Mesenchymal stem cell (in vitro differentiated cells and primary cell): ENCODE measurements at regions not wholly inside any gene's neighbourhood (a gene's known extent, or its start where the extent isn't known, plus 50 kb on each side); places are given as distances from the start of the nearest gene placed in this dataset.
A peak's percentile ranks its signal among the peaks of the same experiment; 100 is the strongest.

Source experiments
- DNase-seq: peaks from one replicate; pipeline ENCODE4 v3.0.0-alpha.2; 2013
- H2AFZ ChIP-seq: one replicate; pipeline ENCODE4 v1.6.1; 2013; ENCODE audit warnings: low read depth, mild to moderate bottlenecking, control low read depth, inconsistent platforms, low read length, moderate library complexity
- H2AK5ac ChIP-seq: 2 replicates; pipeline ENCODE4 v1.6.1; 2013; ENCODE audit warnings: low read length, moderate library complexity, mild to moderate bottlenecking, inconsistent platforms; ENCODE audit not compliant: severe bottlenecking
- H2BK120ac ChIP-seq: one replicate; pipeline ENCODE4 v1.6.1; 2013; ENCODE audit warnings: low read depth, mild to moderate bottlenecking, inconsistent platforms, low read length, moderate library complexity
- H2BK12ac ChIP-seq, 2 experiments: one replicate each; pipeline ENCODE4 v1.6.1; 2013; ENCODE audit warnings: inconsistent platforms in 2 of 2, low read length in 2 of 2, mild to moderate bottlenecking in 2 of 2, moderate library complexity in 2 of 2, control low read depth in 1 of 2
- H2BK15ac ChIP-seq: one replicate; pipeline ENCODE4 v1.6.1; 2013; ENCODE audit warnings: mild to moderate bottlenecking, low read depth, inconsistent platforms; ENCODE audit not compliant: poor library complexity, severe bottlenecking
- H2BK5ac ChIP-seq: 2 replicates; pipeline ENCODE4 v1.6.1; 2013; ENCODE audit warnings: low read depth, mild to moderate bottlenecking, low read length, control low read depth, inconsistent platforms; ENCODE audit not compliant: poor library complexity, severe bottlenecking
- H3K14ac ChIP-seq, 2 experiments: one replicate each; pipeline ENCODE4 v1.6.1; 2013; ENCODE audit warnings: inconsistent platforms in 2 of 2, low read length in 2 of 2, control low read depth in 1 of 2, mild to moderate bottlenecking in 1 of 2, moderate library complexity in 1 of 2
- H3K18ac ChIP-seq, 2 experiments: one replicate each; pipeline ENCODE4 v1.6.1; 2013; ENCODE audit warnings: inconsistent platforms in 2 of 2, low read length in 2 of 2, control low read depth in 1 of 2, low read depth in 1 of 2, mild to moderate bottlenecking in 1 of 2
- H3K23ac ChIP-seq, 2 experiments: one replicate each; pipeline ENCODE4 v1.6.1; 2013; ENCODE audit warnings: inconsistent platforms in 2 of 2, low read length in 2 of 2, mild to moderate bottlenecking in 2 of 2, moderate library complexity in 2 of 2, control low read depth in 1 of 2
- H3K27ac ChIP-seq: 2 replicates; pipeline ENCODE4 v1.5.1; 2013; ENCODE audit warnings: mild to moderate bottlenecking, moderate library complexity, low read length, control low read depth, inconsistent platforms; ENCODE audit not compliant: poor library complexity, severe bottlenecking
- H3K27me3 ChIP-seq, 2 experiments: 2 replicates each; pipeline versions ENCODE4 v1.6.1 to v1.7.0; 2013; ENCODE audit warnings: low read length in 2 of 2, mild to moderate bottlenecking in 2 of 2, moderate library complexity in 2 of 2, control low read depth in 1 of 2, inconsistent platforms in 1 of 2; ENCODE audit not compliant: control insufficient read depth in 1 of 2, insufficient read depth in 1 of 2
- H3K36me3 ChIP-seq, 2 experiments: 2 replicates each; pipeline versions ENCODE4 v1.6.1 to v1.7.0; 2013; ENCODE audit warnings: low read length in 2 of 2, control low read depth in 1 of 2, inconsistent platforms in 1 of 2, low read depth in 1 of 2, mild to moderate bottlenecking in 1 of 2; ENCODE audit not compliant: insufficient read depth in 2 of 2, control insufficient read depth in 1 of 2
- H3K4ac ChIP-seq, 2 experiments: one replicate each; pipeline ENCODE4 v1.6.1; 2013; ENCODE audit warnings: inconsistent platforms in 2 of 2, low read length in 2 of 2, mild to moderate bottlenecking in 2 of 2, moderate library complexity in 2 of 2, control low read depth in 1 of 2, low read depth in 1 of 2
- H3K4me1 ChIP-seq: 2 replicates; pipeline ENCODE4 v1.6.1; 2013; ENCODE audit warnings: low read depth, low read length, control low read depth; ENCODE audit not compliant: control insufficient read depth, insufficient read depth
- H3K4me2 ChIP-seq: 2 replicates; pipeline ENCODE4 v1.6.1; 2013; ENCODE audit warnings: low read length, mild to moderate bottlenecking, inconsistent platforms; ENCODE audit not compliant: poor library complexity, severe bottlenecking
- H3K4me3 ChIP-seq, 2 experiments: 2 replicates each; pipeline versions ENCODE4 v1.5.1 to v1.7.0; 2013; ENCODE audit warnings: low read length in 2 of 2, mild to moderate bottlenecking in 2 of 2, control low read depth in 1 of 2, low read depth in 1 of 2; ENCODE audit not compliant: insufficient read depth in 1 of 2
- H3K79me1 ChIP-seq: replicated peaks from 2 replicates; pipeline ENCODE4 v1.6.1; 2013; ENCODE audit warnings: mild to moderate bottlenecking, control low read depth, low read length, inconsistent platforms; ENCODE audit not compliant: poor library complexity, severe bottlenecking
- H3K9ac ChIP-seq: 2 replicates; pipeline ENCODE4 v1.7.0; 2013; ENCODE audit warnings: mild to moderate bottlenecking, low read length, moderate library complexity
- H3K9me3 ChIP-seq: 2 replicates; pipeline ENCODE4 v1.7.0; 2013; ENCODE audit warnings: mild to moderate bottlenecking, low read length; ENCODE audit not compliant: control insufficient read depth
- H4K8ac ChIP-seq: one replicate; pipeline ENCODE4 v1.6.1; 2013; ENCODE audit warnings: inconsistent platforms, mild to moderate bottlenecking, low read length, moderate library complexity
- H4K91ac ChIP-seq: one replicate; pipeline ENCODE4 v1.6.1; 2013; ENCODE audit warnings: mild to moderate bottlenecking, low read length, inconsistent platforms
- WGBS: methylation state at CpG from one replicate; pipeline ENCODE4 v1.1.7; 2013; ENCODE audit warnings: mixed read lengths; 5-methylcytosine and 5-hydroxymethylcytosine counted together

DNA sequence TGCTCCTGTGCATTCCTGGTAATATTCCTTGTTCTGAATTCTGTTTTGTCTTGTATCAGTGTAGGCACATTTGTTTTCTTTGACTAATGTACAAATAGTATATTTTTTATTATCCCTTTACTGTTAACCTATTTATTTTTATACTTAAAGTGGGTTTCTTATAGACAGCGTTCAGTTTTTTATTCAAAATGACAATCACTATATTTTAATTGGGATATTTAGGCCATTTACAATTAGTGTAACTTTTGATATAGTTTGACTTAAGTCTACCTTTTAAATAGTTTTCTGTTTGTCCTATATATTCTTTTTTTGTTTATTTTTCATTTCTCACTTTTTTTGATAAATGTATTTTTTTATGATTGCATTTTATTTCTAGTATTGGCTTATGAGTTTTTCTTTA is 219.8 kb downstream of the DNAJB9 start:
- Histone ChIP-seq H3K27me3 (no peaks in the 10 kb centered on the region), H2BK120ac (no peak overlapping the region), H3K36me3 (no peaks in the 10 kb centered on the region), H2AFZ (no peak overlapping the region), H3K23ac (no peak overlapping the region), H3K18ac (no peak overlapping the region), H2BK15ac (no peak overlapping the region), H3K79me1 (no peaks in the 10 kb centered on the region), H3K27ac (no peak overlapping the region), H3K9ac (no peak overlapping the region), H3K4me3 (no peak overlapping the region), H3K14ac (no peak overlapping the region), H4K8ac (no peak overlapping the region), H3K9me3 (peaks cover 10% of the 10 kb centered on the region), H3K4ac (no peak overlapping the region), H2AK5ac (no peak overlapping the region), H3K4me2 (no peak overlapping the region), H2BK5ac (no peak overlapping the region), H2BK12ac (no peak overlapping the region), H4K91ac (no peak overlapping the region), H3K4me1 (no peaks in the 10 kb centered on the region)
- WGBS = no CpG with 5 or more reads among the region's 1 CpG
- no peak for DNase-seq

GRCh38 chr7:108794466-108794865 is 224.8 kb downstream of the DNAJB9 start:
- no peaks in the 10 kb centered on the region for H3K36me3 ChIP-seq
- DNase-seq = no peak
- H3K4ac ChIP-seq = no peak overlapping the region
- H3K18ac ChIP-seq = no peak overlapping the region
- no peak overlapping the region for H3K14ac ChIP-seq
- H2AK5ac ChIP-seq = no peak overlapping the region
- no peak overlapping the region for H3K4me2 ChIP-seq
- no peak overlapping the region for H2AFZ ChIP-seq
- no peaks in the 10 kb centered on the region for H3K79me1 ChIP-seq
- no peak overlapping the region for H2BK12ac ChIP-seq
- no peak overlapping the region for H2BK120ac ChIP-seq
- H3K23ac ChIP-seq = no peak overlapping the region
- no peak overlapping the region for H3K9ac ChIP-seq
- no peaks in the 10 kb centered on the region for H3K4me1 ChIP-seq
- H3K4me3 ChIP-seq = no peak overlapping the region
- H3K27ac ChIP-seq = no peak overlapping the region
- peaks cover 0 to 4% of the 10 kb centered on the region in 2 experiments for H3K27me3 ChIP-seq
- H4K8ac ChIP-seq = no peak overlapping the region
- H2BK15ac ChIP-seq = no peak overlapping the region
- no peak overlapping the region for H2BK5ac ChIP-seq
- WGBS = 84% methylated on average over 1 of the region's 1 CpG
- peaks cover 6% of the 10 kb centered on the region for H3K9me3 ChIP-seq
- H4K91ac ChIP-seq = no peak overlapping the region

GRCh38 chr7:108802650-108803049 is 233.0 kb downstream of the DNAJB9 start:
- Histone ChIP-seq H3K23ac (no peak overlapping the region), H3K79me1 (no peaks in the 10 kb centered on the region), H2AK5ac (no peak overlapping the region), H3K4me1 (no peaks in the 10 kb centered on the region), H3K27ac (no peak overlapping the region), H2BK120ac (no peak overlapping the region), H3K4me2 (no peak overlapping the region), H2BK5ac (no peak overlapping the region), H2BK12ac (no peak overlapping the region), H2BK15ac (no peak overlapping the region), H3K18ac (no peak overlapping the region), H4K91ac (no peak overlapping the region), H3K14ac (no peak overlapping the region), H3K4ac (no peak overlapping the region), H3K27me3 (peaks cover 0 to 4% of the 10 kb centered on the region in 2 experiments), H3K36me3 (no peaks in the 10 kb centered on the region), H3K9ac (no peak overlapping the region), H3K9me3 (no peaks in the 10 kb centered on the region), H3K4me3 (no peak overlapping the region), H4K8ac (no peak overlapping the region), H2AFZ (no peak overlapping the region)
- DNase-seq = no peak
- WGBS = 87% methylated on average over 1 of the region's 2 CpGs

DNA sequence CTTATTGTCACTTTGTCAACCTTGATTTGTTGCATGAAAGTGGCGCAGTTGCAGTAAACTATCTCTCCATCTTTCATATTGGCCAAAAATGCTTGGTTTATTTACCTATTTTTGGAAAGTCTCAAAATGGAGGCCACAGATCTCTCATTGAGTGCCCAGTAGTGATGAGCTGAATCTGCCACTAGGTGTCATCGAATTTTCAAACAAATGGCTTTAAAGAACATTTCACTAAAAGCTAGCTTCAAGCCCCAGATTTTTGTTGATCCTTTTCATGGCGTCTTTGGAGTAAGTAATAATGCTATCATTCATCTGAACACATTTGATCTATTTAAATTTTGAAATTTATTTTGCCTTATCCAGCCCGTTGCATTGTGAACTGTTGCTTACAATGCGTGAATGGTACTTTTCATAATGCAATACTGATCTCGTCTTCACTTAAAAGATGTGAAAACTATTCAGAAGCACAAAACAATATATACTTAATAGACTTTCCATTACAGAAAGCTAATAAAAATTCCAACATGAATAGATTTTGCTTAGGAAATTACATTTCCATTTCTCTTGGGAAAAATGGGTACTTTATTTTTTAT is 236.2 kb downstream of the DNAJB9 start:
- Histone ChIP-seq H2BK120ac (no peak overlapping the region), H2BK12ac (no peak overlapping the region), H3K4me3 (no peak overlapping the region), H2AK5ac (no peak overlapping the region), H3K36me3 (no peaks in the 10 kb centered on the region), H3K18ac (no peak overlapping the region), H3K27ac (no peak overlapping the region), H4K91ac (no peak overlapping the region), H2BK15ac (no peak overlapping the region), H2BK5ac (no peak overlapping the region), H3K4me2 (no peak overlapping the region), H3K9me3 (no peaks in the 10 kb centered on the region), H2AFZ (no peak overlapping the region), H3K4me1 (no peaks in the 10 kb centered on the region), H3K23ac (no peak overlapping the region), H3K14ac (no peak overlapping the region), H4K8ac (no peak overlapping the region), H3K4ac (no peak overlapping the region), H3K27me3 (no peaks in the 10 kb centered on the region), H3K9ac (no peak overlapping the region), H3K79me1 (no peaks in the 10 kb centered on the region)
- peak; percentile 10 for DNase-seq
- 80% methylated on average over 4 of the region's 6 CpGs for WGBS
